ENCODE measurements at regions not wholly inside any gene's neighbourhood (a gene's known extent, or its start where the extent isn't known, plus 50 kb on each side); places are given as distances from the start of the nearest gene placed in this dataset.
"Not testable (repeated sequence)": the region's sequence is repeated elsewhere in the genome, so short reads cannot be mapped to it uniquely, and the experiment has no call there.

DNA sequence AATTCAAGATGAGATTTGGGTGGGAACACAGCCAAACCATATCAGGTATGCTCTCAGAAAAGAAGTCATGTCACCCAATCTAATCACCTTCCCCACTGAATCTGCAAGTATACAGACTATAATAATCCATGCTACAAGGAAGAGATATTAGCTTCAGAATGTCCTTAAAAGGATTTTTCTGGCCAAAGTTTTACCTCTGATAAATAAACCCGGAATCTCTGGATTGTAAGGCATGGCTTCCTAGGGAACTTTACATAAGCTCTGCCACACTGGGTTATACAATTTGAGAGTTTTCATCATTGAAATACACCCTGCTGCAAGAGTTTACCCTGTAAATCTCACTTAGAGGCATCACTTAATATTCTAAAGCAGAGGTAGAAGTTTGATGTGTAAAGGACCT lies 330.5 kb upstream of the KCNMB2 start:
- no peak for DNase-seq
- Histone ChIP-seq H3K36me3 (no peaks in the 10 kb centered on the region), H3K27me3 (ENCODE audit: low read depth) (no peaks in the 10 kb centered on the region), H3K27ac (replicated peaks) (no peak overlapping the region), H3K4me1 (peaks cover 20% of the 10 kb centered on the region), H3K9me3 (replicated peaks) (no peaks in the 10 kb centered on the region), H3K4me3 (no peak overlapping the region)
- intact Hi-C loops (cut with micrococcal nuclease): no loop called here
- TF ChIP-seq, protein P1, sequence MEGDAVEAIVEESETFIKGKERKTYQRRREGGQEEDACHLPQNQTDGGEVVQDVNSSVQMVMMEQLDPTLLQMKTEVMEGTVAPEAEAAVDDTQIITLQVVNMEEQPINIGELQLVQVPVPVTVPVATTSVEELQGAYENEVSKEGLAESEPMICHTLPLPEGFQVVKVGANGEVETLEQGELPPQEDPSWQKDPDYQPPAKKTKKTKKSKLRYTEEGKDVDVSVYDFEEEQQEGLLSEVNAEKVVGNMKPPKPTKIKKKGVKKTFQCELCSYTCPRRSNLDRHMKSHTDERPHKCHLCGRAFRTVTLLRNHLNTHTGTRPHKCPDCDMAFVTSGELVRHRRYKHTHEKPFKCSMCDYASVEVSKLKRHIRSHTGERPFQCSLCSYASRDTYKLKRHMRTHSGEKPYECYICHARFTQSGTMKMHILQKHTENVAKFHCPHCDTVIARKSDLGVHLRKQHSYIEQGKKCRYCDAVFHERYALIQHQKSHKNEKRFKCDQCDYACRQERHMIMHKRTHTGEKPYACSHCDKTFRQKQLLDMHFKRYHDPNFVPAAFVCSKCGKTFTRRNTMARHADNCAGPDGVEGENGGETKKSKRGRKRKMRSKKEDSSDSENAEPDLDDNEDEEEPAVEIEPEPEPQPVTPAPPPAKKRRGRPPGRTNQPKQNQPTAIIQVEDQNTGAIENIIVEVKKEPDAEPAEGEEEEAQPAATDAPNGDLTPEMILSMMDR (IDR thresholded peaks at IDR 0.05; ENCODE audit: borderline replicate concordance): no peak

DNA sequence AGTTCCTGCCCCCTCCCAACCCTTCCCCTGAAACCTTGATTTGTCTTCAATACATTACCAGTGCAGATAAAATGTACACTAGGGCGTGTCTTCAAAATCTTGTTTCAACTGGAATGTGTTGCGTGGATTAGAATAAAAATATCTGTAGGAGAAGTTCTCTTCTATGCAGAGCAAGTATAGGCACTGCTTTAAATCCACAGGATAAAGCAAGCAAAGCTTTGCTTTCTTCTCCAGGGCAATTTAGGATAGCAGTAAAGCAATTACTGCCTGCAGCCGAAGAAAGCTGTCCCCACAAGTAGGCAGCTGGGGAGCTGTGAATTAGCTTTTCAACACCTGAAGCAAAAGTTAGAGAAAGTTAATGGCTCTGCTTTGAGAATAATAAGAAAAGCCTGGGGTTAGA lies 329.7 kb upstream of the KCNMB2 start:
- no peaks in the 10 kb centered on the region for H3K27me3 ChIP-seq (ENCODE audit: low read depth)
- TF ChIP-seq, protein P1 (IDR thresholded peaks at IDR 0.05; ENCODE audit: borderline replicate concordance): no peak
- intact Hi-C loops (cut with micrococcal nuclease): no loop called here
- H3K36me3 ChIP-seq: no peaks in the 10 kb centered on the region
- peaks cover 20% of the 10 kb centered on the region for H3K4me1 ChIP-seq
- no peaks in the 10 kb centered on the region for H3K9me3 ChIP-seq (replicated peaks)
- no peak overlapping the region for H3K27ac ChIP-seq (replicated peaks)
- no peak for DNase-seq
- H3K4me3 ChIP-seq: no peak overlapping the region

DNA sequence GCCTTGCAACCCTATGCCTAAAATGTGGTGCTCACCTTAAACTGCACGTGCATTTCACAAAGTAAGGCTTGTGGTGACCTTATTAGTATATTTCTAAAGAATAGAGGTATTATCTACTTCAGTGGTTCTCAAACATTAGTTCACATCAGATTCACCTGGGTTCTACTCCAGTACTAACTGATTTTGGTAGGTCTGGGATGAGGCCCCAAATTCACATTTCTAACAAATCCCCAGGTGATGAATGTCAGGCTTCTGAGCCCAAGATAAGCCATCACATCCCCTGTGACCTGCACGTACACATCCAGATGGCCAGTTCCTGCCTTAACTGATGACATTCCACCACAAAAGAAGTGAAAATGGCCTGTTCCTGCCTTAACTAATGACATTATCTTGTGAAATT lies 329.1 kb upstream of the KCNMB2 start:
- H3K4me3 ChIP-seq; H3K27me3 ChIP-seq (ENCODE audit: low read depth); DNase-seq; intact Hi-C loops (cut with micrococcal nuclease); H3K36me3 ChIP-seq; H3K27ac ChIP-seq (replicated peaks); H3K9me3 ChIP-seq (replicated peaks): not testable (repeated sequence)
- peaks cover 13% of the 10 kb centered on the region for H3K4me1 ChIP-seq

DNA sequence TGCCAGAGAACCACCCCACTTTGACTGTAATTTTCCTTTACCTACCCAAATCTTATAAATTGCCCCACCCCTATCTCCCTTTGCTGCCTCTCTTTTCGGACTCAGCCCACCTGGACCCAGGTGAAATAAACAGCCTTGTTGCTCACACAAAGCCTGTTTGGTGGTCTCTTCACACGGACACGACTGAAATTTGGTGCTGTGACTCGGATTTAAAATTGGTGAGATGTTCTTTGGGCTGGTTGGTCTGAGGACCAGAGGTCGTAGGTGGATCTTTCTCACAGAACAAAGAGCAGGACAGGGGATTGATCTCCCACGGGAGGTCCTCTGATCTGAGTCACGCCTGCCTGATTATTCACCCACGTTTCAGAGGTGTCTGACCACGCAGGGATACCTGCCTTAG lies 328.6 kb upstream of the KCNMB2 start:
- H3K36me3 ChIP-seq; H3K27me3 ChIP-seq (ENCODE audit: low read depth); H3K4me1 ChIP-seq; H3K9me3 ChIP-seq (replicated peaks); DNase-seq; H3K27ac ChIP-seq (replicated peaks); intact Hi-C loops (cut with micrococcal nuclease); H3K4me3 ChIP-seq: not testable (repeated sequence)

DNA sequence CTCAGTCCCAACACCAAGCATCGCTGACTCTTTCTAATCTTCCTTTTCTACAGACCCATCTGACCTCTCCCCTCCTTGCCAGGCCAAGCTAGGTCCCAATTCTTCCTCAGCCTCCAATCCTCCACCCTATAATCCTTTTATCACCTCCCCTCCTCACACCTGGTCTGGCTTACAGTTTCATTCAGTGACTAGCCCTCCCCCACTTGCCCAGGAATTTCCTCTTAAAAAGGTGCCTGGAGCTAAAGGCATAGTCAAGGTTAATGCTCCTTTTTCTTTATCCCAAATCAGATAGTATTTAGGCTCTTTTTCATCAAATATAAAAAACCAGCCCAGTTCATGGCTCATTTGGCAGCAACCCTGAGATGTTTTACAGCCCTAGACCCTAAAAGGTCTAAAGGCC lies 327.1 kb upstream of the KCNMB2 start:
- H3K27ac ChIP-seq (replicated peaks); H3K4me1 ChIP-seq; H3K4me3 ChIP-seq; H3K27me3 ChIP-seq (ENCODE audit: low read depth); H3K36me3 ChIP-seq; DNase-seq; H3K9me3 ChIP-seq (replicated peaks); intact Hi-C loops (cut with micrococcal nuclease): not testable (repeated sequence)

DNA sequence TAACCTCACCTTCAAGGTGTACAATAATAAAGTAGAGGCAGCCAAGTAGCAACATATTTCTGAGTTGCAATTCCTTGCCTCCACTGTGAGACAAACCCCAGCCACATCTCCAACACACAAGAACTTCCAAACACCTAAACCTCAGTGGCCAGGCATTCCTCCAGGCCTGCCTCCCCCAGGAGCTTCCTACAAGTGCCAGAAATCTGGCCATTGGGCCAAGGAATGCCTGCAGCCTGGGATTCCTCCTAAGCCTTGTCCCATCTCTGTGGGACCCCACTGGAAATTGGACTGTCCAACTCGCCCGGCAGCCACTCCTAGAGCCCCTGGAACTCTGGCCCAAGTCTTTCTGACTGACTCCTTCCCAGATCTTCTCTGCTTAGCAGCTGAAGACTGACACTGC lies 326.6 kb upstream of the KCNMB2 start:
- H3K4me1 ChIP-seq; intact Hi-C loops (cut with micrococcal nuclease); H3K27me3 ChIP-seq (ENCODE audit: low read depth); H3K4me3 ChIP-seq; H3K27ac ChIP-seq (replicated peaks); H3K36me3 ChIP-seq; H3K9me3 ChIP-seq (replicated peaks); DNase-seq: not testable (repeated sequence)

DNA sequence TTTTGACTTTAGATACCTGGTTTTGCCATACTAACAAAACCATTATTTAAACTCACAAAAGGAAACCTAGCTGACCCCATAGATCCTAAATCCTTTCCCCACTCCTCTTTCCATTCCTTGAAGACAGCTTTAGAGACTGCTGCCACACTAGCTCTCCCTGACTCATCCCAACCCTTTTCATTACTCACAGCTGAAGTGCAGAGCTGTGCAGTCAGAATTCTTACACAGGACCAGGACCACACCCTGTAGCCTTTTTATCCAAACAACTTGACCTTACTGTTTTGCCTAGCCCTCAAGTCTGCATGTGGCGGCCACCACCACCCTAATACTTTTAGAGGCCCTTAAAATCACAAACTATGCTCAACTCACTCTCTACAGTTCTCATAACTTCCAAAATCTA lies 325.1 kb upstream of the KCNMB2 start:
- H3K9me3 ChIP-seq (replicated peaks); H3K4me1 ChIP-seq; DNase-seq; H3K27ac ChIP-seq (replicated peaks); H3K4me3 ChIP-seq; intact Hi-C loops (cut with micrococcal nuclease); H3K27me3 ChIP-seq (ENCODE audit: low read depth); H3K36me3 ChIP-seq: not testable (repeated sequence)

DNA sequence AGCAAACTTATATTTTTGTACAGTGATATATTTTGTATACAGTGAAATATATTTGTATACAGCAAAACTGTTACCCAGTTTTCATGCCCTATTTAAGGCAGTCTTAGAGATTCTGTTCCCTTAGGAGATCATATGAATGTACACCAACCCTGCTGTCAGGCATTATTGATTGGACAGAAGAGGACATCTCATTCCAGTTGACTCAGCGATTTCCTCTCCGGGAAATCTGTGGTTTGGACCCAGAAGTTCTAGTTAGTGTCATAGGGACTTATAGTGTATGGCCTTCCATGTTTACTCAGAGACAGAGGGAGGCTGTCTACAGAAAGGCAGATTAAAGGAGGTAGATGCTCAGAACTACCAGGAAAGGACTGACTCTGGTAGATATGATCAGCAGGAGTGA lies 318.8 kb upstream of the KCNMB2 start:
- no peaks in the 10 kb centered on the region for H3K36me3 ChIP-seq
- no peaks in the 10 kb centered on the region for H3K4me1 ChIP-seq
- no peak for DNase-seq
- no peak overlapping the region for H3K4me3 ChIP-seq
- H3K9me3 ChIP-seq (replicated peaks): peaks cover 8% of the 10 kb centered on the region
- intact Hi-C loops (cut with micrococcal nuclease): no loop called here
- no peak overlapping the region for H3K27ac ChIP-seq (replicated peaks)
- H3K27me3 ChIP-seq (ENCODE audit: low read depth): no peaks in the 10 kb centered on the region
- TF ChIP-seq, protein P1 (IDR thresholded peaks at IDR 0.05; ENCODE audit: borderline replicate concordance): no peak

All from left ventricle myocardium inferior (tissue), 1 donor.